ENCODE measurements at regions not wholly inside any gene's neighbourhood (a gene's known extent, or its start where the extent isn't known, plus 50 kb on each side); places are given as distances from the start of the nearest gene placed in this dataset.
"Not testable (repeated sequence)": the region's sequence is repeated elsewhere in the genome, so short reads cannot be mapped to it uniquely, and the experiment has no call there.

GRCh38 chr12:102726686-102727085 lies 190.4 kb downstream of the PAH start:
- DNase-seq = no peak

- no peak for DNase-seq
These were observed 194.9 kb downstream of the PAH start for GRCh38 chr12:102722147-102722546.

GRCh38 chr12:102708108-102708507 lies 208.9 kb downstream of the PAH start:
- DNase-seq = no peak

- DNase-seq = no peak
These were observed 214.5 kb downstream of the PAH start for GRCh38 chr12:102702447-102703114.

- no peak for DNase-seq
These were observed 215.7 kb upstream of the IGF1 start for GRCh38 chr12:102696045-102696444.

- no peak for DNase-seq
These were observed 214.5 kb upstream of the IGF1 start for GRCh38 chr12:102694903-102695302.

- DNase-seq = no peak
These were observed 211.6 kb upstream of the IGF1 start for GRCh38 chr12:102691773-102692555.

- no peak for DNase-seq
These were observed 209.9 kb upstream of the IGF1 start for GRCh38 chr12:102690253-102690652.

GRCh38 chr12:102689701-102690100 lies 209.3 kb upstream of the IGF1 start:
- DNase-seq = no peak

GRCh38 chr12:102687523-102687922 lies 207.2 kb upstream of the IGF1 start:
- no peak for DNase-seq

GRCh38 chr12:102685841-102686240 lies 205.5 kb upstream of the IGF1 start:
- no peak for DNase-seq

- no peak for DNase-seq
These were observed 204.8 kb upstream of the IGF1 start for GRCh38 chr12:102685172-102685571.

- DNase-seq = no peak
These were observed 202.3 kb upstream of the IGF1 start for GRCh38 chr12:102682366-102683289.

GRCh38 chr12:102681747-102682146 lies 201.4 kb upstream of the IGF1 start:
- no peak for DNase-seq

GRCh38 chr12:102681309-102681708 lies 200.9 kb upstream of the IGF1 start:
- DNase-seq = no peak

GRCh38 chr12:102680304-102680703 lies 199.9 kb upstream of the IGF1 start:
- DNase-seq = no peak

GRCh38 chr12:102676812-102677211 lies 196.4 kb upstream of the IGF1 start:
- no peak for DNase-seq

- no peak for DNase-seq
These were observed 195.3 kb upstream of the IGF1 start for GRCh38 chr12:102675672-102676071.

GRCh38 chr12:102673606-102674005 lies 193.2 kb upstream of the IGF1 start:
- no peak for DNase-seq

GRCh38 chr12:102672212-102672611 lies 191.8 kb upstream of the IGF1 start:
- not testable (repeated sequence) for DNase-seq

- no peak for DNase-seq
These were observed 188.7 kb upstream of the IGF1 start for GRCh38 chr12:102669056-102669455.

- DNase-seq = not testable (repeated sequence)
These were observed 185.8 kb upstream of the IGF1 start for GRCh38 chr12:102666176-102666575.

GRCh38 chr12:102659200-102659911 lies 179.0 kb upstream of the IGF1 start:
- DNase-seq = no peak
